Skeletal muscle tissue (tissue), 3 donors: ENCODE measurements at regions not wholly inside any gene's neighbourhood (a gene's known extent, or its start where the extent isn't known, plus 50 kb on each side); places are given as distances from the start of the nearest gene placed in this dataset.

Source experiments
- H3K27ac ChIP-seq: one replicate; pipeline ENCODE4 v1.7.0; 2013; ENCODE audit warnings: mild to moderate bottlenecking, low read depth, low read length, inconsistent platforms
- H3K27me3 ChIP-seq, 3 donors: one replicate each; pipeline ENCODE4 v1.7.0; 2013; ENCODE audit warnings: low read length in 3 of 3; ENCODE audit not compliant: control insufficient read depth in 3 of 3, insufficient read depth in 3 of 3
- H3K36me3 ChIP-seq, 3 donors: one replicate each; pipeline ENCODE4 v1.7.0; 2013; ENCODE audit warnings: low read length in 3 of 3; ENCODE audit not compliant: control insufficient read depth in 3 of 3, insufficient read depth in 3 of 3
- H3K4me1 ChIP-seq, 3 donors: one replicate each; pipeline ENCODE4 v1.7.0; 2013; ENCODE audit warnings: low read length in 3 of 3, mild to moderate bottlenecking in 3 of 3; ENCODE audit not compliant: control insufficient read depth in 3 of 3, insufficient read depth in 3 of 3
- H3K4me3 ChIP-seq, 3 donors: one replicate each; pipeline ENCODE4 v1.7.0; 2013; ENCODE audit warnings: low read length in 3 of 3
- H3K9ac ChIP-seq, 3 donors: one replicate each; pipeline ENCODE4 v1.7.0; 2013; ENCODE audit warnings: low read length in 3 of 3, mild to moderate bottlenecking in 3 of 3, moderate library complexity in 2 of 3, low read depth in 1 of 3
- H3K9me3 ChIP-seq, 3 donors: one replicate each; pipeline ENCODE4 v1.7.0; 2013; ENCODE audit warnings: low read length in 3 of 3; ENCODE audit not compliant: control insufficient read depth in 3 of 3
- donor health status: Osteomylitis.

DNA sequence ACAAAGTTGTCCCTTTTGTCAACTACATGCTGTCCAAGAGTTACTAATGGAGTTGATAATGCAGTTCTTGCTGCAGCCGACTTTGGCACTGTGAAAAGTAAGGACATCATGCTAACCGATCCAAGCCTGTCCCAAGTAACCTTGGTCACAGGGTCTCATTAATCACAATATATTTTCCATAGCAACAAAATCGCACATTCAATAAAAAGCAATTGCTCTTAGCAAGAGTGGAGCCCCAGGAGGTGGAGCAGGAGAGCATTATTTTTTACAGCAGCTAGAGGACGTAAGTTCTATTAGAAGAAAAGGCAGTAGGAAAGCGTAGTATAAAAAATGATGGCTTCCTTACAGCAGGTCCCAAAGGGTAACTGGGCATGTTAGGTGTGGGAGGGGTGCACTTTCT, 570.3 kb downstream of the EBF1 start:
- Histone ChIP-seq H3K36me3 (no peaks in the 10 kb centered on the region), H3K9ac (no peak overlapping the region), H3K27ac (no peak overlapping the region), H3K4me1 (no peaks in the 10 kb centered on the region), H3K4me3 (no peak overlapping the region), H3K27me3 (no peaks in the 10 kb centered on the region), H3K9me3 (no peaks in the 10 kb centered on the region)

DNA sequence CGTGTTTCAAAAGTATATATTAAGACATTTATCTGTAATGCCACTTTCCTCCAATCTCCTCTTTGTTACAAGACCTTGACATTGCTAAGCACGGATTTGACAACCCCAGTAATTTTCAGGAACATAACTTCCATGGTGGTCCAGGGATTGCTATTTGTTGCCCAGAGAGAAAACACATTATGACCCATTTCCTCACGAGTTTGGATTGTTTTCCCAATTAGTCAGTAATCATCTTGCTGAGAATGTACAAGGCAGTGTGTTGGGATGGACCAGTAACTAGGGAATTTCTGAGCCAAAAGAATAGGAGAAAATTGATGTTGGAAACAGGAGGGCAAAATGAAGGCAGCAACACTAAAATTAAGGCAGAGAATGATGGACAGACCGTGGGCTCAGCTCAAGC, 574.1 kb downstream of the EBF1 start:
- Histone ChIP-seq H3K36me3 (no peaks in the 10 kb centered on the region), H3K4me1 (no peaks in the 10 kb centered on the region), H3K4me3 (no peak overlapping the region), H3K9ac (no peak overlapping the region), H3K9me3 (no peaks in the 10 kb centered on the region), H3K27me3 (no peaks in the 10 kb centered on the region), H3K27ac (no peak overlapping the region)

DNA sequence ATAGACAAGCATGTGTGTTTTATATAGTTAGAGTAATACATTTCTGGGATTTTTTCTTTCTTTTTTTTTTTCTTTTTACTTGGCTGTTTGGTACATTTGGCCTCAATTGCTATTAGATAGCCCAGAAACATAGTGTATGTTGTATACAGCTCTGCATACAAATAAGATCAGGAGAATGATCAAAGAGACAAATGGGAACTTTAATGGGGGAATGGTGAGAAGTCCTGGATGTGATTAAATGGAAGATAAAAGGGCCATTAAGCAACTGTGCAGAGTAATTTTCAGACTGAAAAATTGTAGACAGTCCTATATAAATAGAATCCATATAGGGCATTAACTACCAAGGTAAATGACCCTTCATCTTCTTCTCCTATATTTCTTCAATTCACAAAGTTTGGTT, 575.6 kb downstream of the EBF1 start:
- H3K9me3 ChIP-seq, result no peaks in the 10 kb centered on the region
- no peak overlapping the region for H3K4me3 ChIP-seq
- no peaks in the 10 kb centered on the region for H3K36me3 ChIP-seq
- H3K9ac ChIP-seq, result no peak overlapping the region
- H3K27me3 ChIP-seq, result no peaks in the 10 kb centered on the region
- H3K27ac ChIP-seq, result no peak overlapping the region
- H3K4me1 ChIP-seq, result no peaks in the 10 kb centered on the region

DNA sequence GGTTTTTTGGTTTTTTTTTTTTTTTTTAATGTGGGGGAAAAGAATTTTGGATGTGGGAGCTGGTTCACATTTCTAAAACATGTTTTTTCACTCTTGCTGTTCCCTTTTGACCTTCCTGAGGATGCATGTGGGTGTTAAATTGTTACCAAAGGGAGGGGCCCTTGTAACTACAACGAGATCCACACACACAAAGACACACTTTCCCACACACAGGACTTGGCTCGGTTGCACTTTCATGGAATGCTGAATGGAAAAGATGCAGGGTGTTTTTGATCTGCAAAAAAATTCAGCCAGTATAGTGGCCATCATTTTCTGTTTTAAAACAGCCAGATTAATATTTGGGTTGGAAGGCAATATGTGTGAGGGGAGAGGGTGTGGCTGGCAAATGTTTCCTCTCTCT, 576.9 kb downstream of the EBF1 start:
- H3K36me3 ChIP-seq, result no peaks in the 10 kb centered on the region

DNA sequence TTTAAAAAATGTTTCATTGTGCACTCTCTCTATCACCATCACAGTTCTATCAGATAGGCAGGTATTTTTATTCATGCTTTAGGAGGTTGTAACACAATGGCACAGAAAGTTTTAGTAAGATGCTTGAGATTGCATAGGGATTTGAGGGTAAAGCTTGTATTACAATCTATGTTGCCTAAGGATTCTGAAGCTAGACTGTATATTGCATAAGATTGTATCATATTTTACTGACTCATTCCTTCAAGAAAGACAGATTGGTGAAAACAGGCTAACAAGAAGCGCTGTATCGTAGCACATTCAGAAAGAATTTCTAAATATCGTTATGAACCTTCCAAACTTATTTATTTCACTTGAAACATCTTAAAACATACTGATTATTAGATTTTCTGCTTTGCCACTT, 577.7 kb downstream of the EBF1 start:
- Histone ChIP-seq H3K27ac (no peak overlapping the region), H3K9me3 (no peaks in the 10 kb centered on the region), H3K4me1 (no peaks in the 10 kb centered on the region), H3K36me3 (no peaks in the 10 kb centered on the region), H3K27me3 (no peaks in the 10 kb centered on the region), H3K4me3 (no peak overlapping the region), H3K9ac (no peak overlapping the region)

More for the DNA sequence above, 576.9 kb downstream of the EBF1 start:
- Histone ChIP-seq H3K9ac (no peak overlapping the region), H3K4me1 (no peaks in the 10 kb centered on the region), H3K27ac (no peak overlapping the region), H3K4me3 (no peak overlapping the region), H3K27me3 (no peaks in the 10 kb centered on the region), H3K9me3 (no peaks in the 10 kb centered on the region)

DNA sequence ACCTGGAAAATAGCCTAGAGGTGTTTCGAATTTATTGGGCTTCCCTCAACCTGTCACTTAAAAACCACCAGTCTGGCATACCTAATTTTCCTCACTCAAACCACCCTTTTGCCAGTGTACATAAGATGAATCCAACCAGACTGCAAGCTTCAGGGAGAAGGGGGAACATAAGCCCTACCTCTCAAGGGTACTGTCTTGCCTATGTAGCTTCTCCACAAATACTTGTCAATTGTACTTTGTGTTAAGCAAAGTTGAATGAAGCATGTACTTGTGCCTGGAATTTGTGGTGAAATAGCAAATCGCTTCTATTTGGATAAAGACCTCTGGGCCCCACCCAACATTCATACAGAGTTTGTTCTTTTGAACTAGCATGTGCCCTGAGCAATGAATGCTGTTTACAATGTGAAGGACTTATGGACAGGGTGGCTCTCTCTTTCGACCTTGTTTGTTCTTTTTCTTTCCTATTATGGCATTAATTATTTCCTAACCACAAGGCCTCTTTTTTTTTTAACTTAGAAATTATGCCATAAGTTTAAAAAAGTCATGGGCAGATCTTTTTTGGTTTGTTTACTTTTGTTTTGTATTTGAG, 580.2 kb downstream of the EBF1 start:
- Histone ChIP-seq H3K4me1 (no peaks in the 10 kb centered on the region), H3K9me3 (no peaks in the 10 kb centered on the region)

DNA sequence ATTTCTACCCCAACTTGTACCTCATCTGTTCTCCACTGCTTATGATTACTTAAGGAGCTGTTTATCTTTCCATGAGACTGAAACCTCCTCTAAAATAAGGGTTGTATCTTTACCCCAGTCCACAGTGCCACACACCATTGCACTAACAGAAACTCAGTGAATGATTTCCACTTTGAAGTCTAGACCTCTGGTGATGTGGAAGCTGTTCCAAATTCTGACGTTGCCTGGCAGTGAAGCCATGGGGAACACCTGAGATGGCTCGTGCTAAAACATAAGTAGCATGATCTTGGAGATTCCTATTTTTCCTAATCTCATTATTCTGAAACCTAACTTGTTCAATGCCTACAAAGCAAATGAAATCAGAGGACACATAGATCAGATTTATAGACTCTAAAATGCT, 583.2 kb downstream of the EBF1 start:
- Histone ChIP-seq H3K9ac (no peak overlapping the region), H3K36me3 (no peaks in the 10 kb centered on the region), H3K4me1 (peaks cover 0 to 3% (median 0%) of the 10 kb centered on the region in 3 donors), H3K27ac (no peak overlapping the region), H3K4me3 (no peak overlapping the region), H3K27me3 (no peaks in the 10 kb centered on the region), H3K9me3 (no peaks in the 10 kb centered on the region)

More for the DNA sequence above, 580.2 kb downstream of the EBF1 start:
- Histone ChIP-seq H3K4me3 (no peak overlapping the region), H3K9ac (no peak overlapping the region), H3K27me3 (no peaks in the 10 kb centered on the region), H3K27ac (no peak overlapping the region), H3K36me3 (no peaks in the 10 kb centered on the region)

DNA sequence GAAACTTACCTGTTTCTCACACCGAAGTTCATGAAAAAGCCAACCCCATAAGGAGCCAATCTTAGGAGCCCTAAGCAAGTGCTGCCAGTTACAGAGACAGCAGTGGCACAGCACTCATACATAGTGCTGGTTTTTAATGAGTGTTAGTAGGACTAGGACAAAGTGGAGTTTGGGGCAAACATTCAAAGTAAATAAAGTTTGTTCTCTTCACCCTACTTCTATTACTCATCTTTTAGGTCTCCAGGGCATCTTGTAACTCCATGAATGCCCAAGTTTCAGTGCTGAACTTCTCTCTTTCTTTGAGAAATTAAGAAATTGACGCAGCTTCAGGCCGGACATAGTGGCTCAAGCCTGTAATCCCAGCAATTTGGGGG, 584.7 kb downstream of the EBF1 start:
- Histone ChIP-seq H3K9ac (no peak overlapping the region), H3K27ac (no peak overlapping the region), H3K4me3 (no peak overlapping the region), H3K36me3 (no peaks in the 10 kb centered on the region), H3K27me3 (no peaks in the 10 kb centered on the region), H3K4me1 (peaks cover 0 to 3% (median 0%) of the 10 kb centered on the region in 3 donors), H3K9me3 (no peaks in the 10 kb centered on the region)

DNA sequence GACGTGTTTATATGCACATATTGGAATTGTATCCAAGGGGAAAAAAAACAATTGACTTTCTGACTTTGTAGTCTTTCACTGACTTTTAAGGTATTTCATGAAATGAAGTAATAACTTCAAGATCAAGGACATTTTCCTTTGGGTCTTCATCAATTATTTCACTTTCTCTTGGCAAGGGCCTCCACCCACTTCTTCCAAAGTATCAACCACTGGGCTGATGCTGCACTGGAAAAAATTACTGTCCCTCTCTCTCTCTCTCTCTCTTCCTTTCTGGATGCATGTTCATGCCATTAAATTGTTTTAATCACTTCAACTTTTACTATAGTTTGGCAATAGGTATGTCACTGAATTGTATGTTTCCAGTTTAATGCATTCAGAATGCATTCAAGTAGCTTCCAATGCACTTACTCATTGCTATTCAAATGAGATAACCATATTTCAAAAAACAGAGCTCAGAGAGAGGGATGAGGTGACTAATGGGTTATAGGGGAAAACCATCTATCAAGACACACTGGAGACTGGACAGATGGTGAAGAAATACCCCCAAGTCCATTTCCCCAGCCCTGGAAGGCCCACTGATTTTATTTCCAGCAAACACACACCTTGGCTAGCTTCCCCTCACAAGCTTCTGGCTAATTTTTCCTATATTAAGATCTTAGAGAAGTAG, 585.3 kb downstream of the EBF1 start:
- Histone ChIP-seq H3K27me3 (no peaks in the 10 kb centered on the region), H3K4me3 (no peak overlapping the region), H3K9ac (no peak overlapping the region), H3K36me3 (no peaks in the 10 kb centered on the region), H3K9me3 (no peaks in the 10 kb centered on the region), H3K27ac (no peak overlapping the region), H3K4me1 (peaks cover 0 to 3% (median 0%) of the 10 kb centered on the region in 3 donors)

DNA sequence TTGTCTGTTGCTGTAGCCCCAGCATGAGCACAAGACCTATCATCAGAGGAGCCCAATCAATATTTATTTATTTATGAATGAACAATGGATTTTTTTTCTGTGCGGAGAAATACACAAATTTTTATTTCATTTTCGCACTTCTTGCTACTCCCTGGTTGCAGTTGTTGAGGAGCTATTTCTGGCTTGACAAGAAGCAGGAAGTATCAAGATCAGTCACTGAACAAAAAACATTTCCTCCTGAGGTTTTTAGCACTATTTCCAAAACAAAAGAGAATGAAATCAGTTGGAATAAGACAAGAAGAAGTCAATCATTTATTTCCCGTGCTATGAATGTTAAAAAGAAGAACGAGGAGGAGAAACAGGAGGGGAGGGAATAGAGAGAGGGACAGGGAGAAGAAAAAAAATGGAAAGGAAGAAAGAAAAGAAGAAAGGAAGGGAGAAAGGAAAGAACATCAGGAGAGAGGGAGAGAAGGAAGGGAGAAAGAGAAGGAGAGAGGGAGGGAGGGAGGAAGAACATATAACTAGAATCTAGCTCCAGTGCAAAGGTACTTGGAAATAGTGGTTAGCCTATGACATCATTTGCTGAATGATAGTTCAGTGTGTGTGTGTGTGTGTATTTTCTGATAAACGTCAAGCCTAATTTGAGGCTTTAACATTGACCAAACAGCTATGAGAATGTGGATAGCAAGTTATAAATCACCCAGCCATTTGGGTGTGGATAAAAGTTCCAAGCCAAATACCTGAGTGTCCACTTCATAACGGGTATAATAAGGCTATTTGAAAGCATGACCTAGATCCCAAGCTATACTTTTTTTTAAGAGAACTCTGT, 586.0 kb downstream of the EBF1 start:
- Histone ChIP-seq H3K27me3 (no peaks in the 10 kb centered on the region), H3K9me3 (no peaks in the 10 kb centered on the region), H3K27ac (no peak overlapping the region), H3K4me1 (peaks cover 0 to 3% (median 0%) of the 10 kb centered on the region in 3 donors), H3K9ac (no peak overlapping the region), H3K4me3 (no peak overlapping the region), H3K36me3 (no peaks in the 10 kb centered on the region)
